GDM1 (cell line): ENCODE measurements at regions not wholly inside any gene's neighbourhood (a gene's known extent, or its start where the extent isn't known, plus 50 kb on each side); places are given as distances from the start of the nearest gene placed in this dataset.

Source experiments
- DNase-seq: peaks from one replicate; lab custom pipeline; 2025; lab: John Stamatoyannopoulos, UW

- no peak for DNase-seq
Measured at GRCh38 chr20:61048302-61048701, 203.8 kb upstream of the CDH4 start.

- no peak for DNase-seq
Measured at GRCh38 chr20:61049684-61050083, 202.4 kb upstream of the CDH4 start.

- DNase-seq, result no peak
Measured at GRCh38 chr20:61050336-61050890, 201.6 kb upstream of the CDH4 start.

GRCh38 chr20:61052195-61052750, 199.8 kb upstream of the CDH4 start:
- no peak for DNase-seq

- DNase-seq, result no peak
Measured at GRCh38 chr20:61052776-61053442, 199.2 kb upstream of the CDH4 start.

- DNase-seq, result no peak
Measured at GRCh38 chr20:61053487-61053886, 198.6 kb upstream of the CDH4 start.

- DNase-seq, result no peak
Measured at GRCh38 chr20:61053889-61054288, 198.2 kb upstream of the CDH4 start.

- no peak for DNase-seq
Measured at GRCh38 chr20:61054411-61054810, 197.7 kb upstream of the CDH4 start.

GRCh38 chr20:61055180-61056010, 196.7 kb upstream of the CDH4 start:
- DNase-seq, result no peak

GRCh38 chr20:61056116-61056515, 195.9 kb upstream of the CDH4 start:
- no peak for DNase-seq

GRCh38 chr20:61056627-61057442, 195.2 kb upstream of the CDH4 start:
- DNase-seq, result no peak

GRCh38 chr20:61057443-61058121, 194.5 kb upstream of the CDH4 start:
- no peak for DNase-seq

GRCh38 chr20:61061981-61062380, 190.1 kb upstream of the CDH4 start:
- DNase-seq, result no peak

GRCh38 chr20:61065853-61066252, 186.2 kb upstream of the CDH4 start:
- DNase-seq, result no peak

GRCh38 chr20:61066526-61066925, 185.5 kb upstream of the CDH4 start:
- no peak for DNase-seq

- DNase-seq, result no peak
Measured at GRCh38 chr20:61067221-61067620, 184.8 kb upstream of the CDH4 start.

- no peak for DNase-seq
Measured at GRCh38 chr20:61072398-61072797, 179.7 kb upstream of the CDH4 start.

- no peak for DNase-seq
Measured at GRCh38 chr20:61073376-61073775, 178.7 kb upstream of the CDH4 start.

- DNase-seq, result no peak
Measured at GRCh38 chr20:61082720-61083119, 169.3 kb upstream of the CDH4 start.

GRCh38 chr20:61083431-61083830, 168.6 kb upstream of the CDH4 start:
- no peak for DNase-seq

GRCh38 chr20:61086031-61086430, 166.0 kb upstream of the CDH4 start:
- no peak for DNase-seq
